Mucosa of rectum (tissue), 2 donors: ENCODE measurements at regions not wholly inside any gene's neighbourhood (a gene's known extent, or its start where the extent isn't known, plus 50 kb on each side); places are given as distances from the start of the nearest gene placed in this dataset.

Experiments used
- H3K27ac ChIP-seq, 2 donors: one replicate each; pipeline ENCODE4 v1.7.0; 2013; ENCODE audit warnings: inconsistent platforms in 2 of 2, low read depth in 2 of 2, low read length in 2 of 2
- H3K27me3 ChIP-seq, 2 donors: one replicate each; pipeline ENCODE4 v1.7.0; 2013; ENCODE audit warnings: low read length in 2 of 2; ENCODE audit not compliant: control insufficient read depth in 2 of 2, insufficient read depth in 2 of 2
- H3K36me3 ChIP-seq, 2 donors: one replicate each; pipeline ENCODE4 v1.7.0; 2013; ENCODE audit warnings: low read length in 2 of 2; ENCODE audit not compliant: control insufficient read depth in 2 of 2, insufficient read depth in 2 of 2
- H3K4me1 ChIP-seq, 2 donors: one replicate each; pipeline ENCODE4 v1.7.0; 2013; ENCODE audit warnings: low read length in 2 of 2, mild to moderate bottlenecking in 1 of 2; ENCODE audit not compliant: control insufficient read depth in 2 of 2, insufficient read depth in 2 of 2
- H3K4me3 ChIP-seq, 2 donors: one replicate each; pipeline ENCODE4 v1.7.0; 2013; ENCODE audit warnings: low read length in 2 of 2
- H3K9ac ChIP-seq, 2 donors: one replicate each; pipeline ENCODE4 v1.7.0; 2013; ENCODE audit warnings: low read length in 2 of 2, low read depth in 1 of 2, mild to moderate bottlenecking in 1 of 2
- H3K9me3 ChIP-seq, 2 donors: one replicate each; pipeline ENCODE4 v1.7.0; 2013; ENCODE audit warnings: low read length in 2 of 2; ENCODE audit not compliant: control insufficient read depth in 2 of 2
- donor health status: healthy.
- donor health status: Normal muscosa, but diverticular disease.

DNA sequence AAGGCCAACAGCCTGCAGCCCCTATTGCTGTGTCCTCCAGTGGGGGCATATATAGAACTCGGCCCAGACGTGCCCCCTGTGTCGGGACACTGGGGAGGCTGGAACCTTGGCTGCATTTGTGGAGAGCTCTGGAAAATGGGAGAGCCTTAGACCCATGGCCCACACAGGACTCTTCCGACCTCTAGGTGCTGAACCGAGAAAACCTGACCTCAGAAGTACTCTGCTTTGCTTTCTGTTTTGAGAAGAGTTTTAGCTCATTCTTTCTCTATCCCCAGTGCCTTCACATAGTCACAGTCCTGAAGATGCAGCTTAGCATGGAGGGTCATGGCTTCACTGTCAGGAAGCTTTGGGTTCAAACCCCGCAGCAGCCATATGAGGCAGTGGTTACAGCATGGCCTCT, 271.8 kb upstream of the B3GAT1 start:
- no peaks in the 10 kb centered on the region for H3K9me3 ChIP-seq
- no peak overlapping the region for H3K27ac ChIP-seq
- H3K4me1 ChIP-seq = no peaks in the 10 kb centered on the region
- H3K27me3 ChIP-seq = no peaks in the 10 kb centered on the region
- no peak overlapping the region for H3K4me3 ChIP-seq
- H3K36me3 ChIP-seq = no peaks in the 10 kb centered on the region
- H3K9ac ChIP-seq = no peak overlapping the region

DNA sequence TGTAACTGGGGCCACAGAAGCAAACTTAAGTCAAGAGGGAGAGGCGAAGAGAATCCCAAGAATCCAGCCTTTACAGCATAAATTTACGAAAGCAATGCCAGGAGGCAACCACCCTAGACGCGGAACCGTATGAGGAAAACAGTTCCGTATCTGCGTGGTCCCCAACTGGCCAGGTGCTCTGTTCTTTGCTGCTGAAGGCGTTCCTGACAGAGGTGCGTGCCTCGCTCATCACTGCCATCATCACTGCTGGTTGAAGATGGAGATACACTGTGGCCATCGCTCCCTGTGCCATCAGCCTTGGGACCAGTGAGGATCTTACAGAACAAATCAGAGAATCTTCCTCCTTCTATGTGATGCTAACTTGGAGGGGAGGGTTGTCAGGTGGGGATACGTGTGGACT, 270.5 kb upstream of the B3GAT1 start:
- Histone ChIP-seq H3K27ac (no peak overlapping the region), H3K27me3 (no peaks in the 10 kb centered on the region), H3K4me3 (no peak overlapping the region), H3K36me3 (no peaks in the 10 kb centered on the region), H3K9me3 (no peaks in the 10 kb centered on the region), H3K9ac (no peak overlapping the region), H3K4me1 (no peaks in the 10 kb centered on the region)

DNA sequence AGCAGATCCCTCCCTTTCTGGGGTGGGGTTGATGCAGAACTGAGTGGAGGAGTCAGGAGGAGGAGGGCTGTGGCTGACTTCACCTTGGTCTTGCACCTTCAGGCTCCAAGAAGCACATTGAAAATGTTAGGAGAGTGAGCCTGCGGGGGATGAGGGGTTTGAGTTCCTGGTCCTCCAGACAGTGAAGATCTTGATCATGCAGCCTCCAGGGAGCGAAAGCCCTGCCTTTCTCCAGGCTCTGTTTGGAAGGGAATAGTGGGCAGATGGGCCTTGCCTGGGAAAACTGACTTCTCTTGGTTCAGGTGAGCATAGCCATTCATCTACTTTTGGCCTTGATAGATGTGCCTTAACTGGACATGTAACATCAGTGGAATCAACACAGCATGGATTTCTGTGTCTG, 267.6 kb upstream of the B3GAT1 start:
- Histone ChIP-seq H3K36me3 (no peaks in the 10 kb centered on the region), H3K4me3 (no peak overlapping the region), H3K27me3 (no peaks in the 10 kb centered on the region), H3K9me3 (no peaks in the 10 kb centered on the region), H3K27ac (no peak overlapping the region), H3K9ac (no peak overlapping the region), H3K4me1 (no peaks in the 10 kb centered on the region)

DNA sequence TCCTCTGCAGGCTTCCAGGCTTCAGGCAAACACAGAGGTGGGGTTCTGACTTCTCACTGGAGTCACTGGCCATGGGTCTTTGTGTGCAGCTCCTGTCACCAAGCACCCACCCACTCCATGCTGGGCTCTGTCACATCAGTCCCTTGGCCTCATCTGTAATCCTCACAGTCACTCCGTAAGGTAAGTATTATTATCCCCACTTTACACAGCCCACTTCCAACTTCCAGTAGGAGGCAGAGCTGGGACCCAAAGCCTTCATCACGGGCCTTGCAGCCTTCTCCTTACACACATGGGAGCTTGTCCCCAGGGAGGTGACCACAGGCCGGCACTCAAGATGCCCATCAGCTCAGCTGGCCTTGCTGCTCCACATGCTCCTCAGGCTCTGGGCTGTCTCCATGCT, 266.7 kb upstream of the B3GAT1 start:
- no peaks in the 10 kb centered on the region for H3K27me3 ChIP-seq
- H3K4me3 ChIP-seq = no peak overlapping the region
- no peaks in the 10 kb centered on the region for H3K4me1 ChIP-seq
- H3K9me3 ChIP-seq = no peaks in the 10 kb centered on the region
- H3K36me3 ChIP-seq = no peaks in the 10 kb centered on the region
- no peak overlapping the region for H3K9ac ChIP-seq
- no peak overlapping the region for H3K27ac ChIP-seq

DNA sequence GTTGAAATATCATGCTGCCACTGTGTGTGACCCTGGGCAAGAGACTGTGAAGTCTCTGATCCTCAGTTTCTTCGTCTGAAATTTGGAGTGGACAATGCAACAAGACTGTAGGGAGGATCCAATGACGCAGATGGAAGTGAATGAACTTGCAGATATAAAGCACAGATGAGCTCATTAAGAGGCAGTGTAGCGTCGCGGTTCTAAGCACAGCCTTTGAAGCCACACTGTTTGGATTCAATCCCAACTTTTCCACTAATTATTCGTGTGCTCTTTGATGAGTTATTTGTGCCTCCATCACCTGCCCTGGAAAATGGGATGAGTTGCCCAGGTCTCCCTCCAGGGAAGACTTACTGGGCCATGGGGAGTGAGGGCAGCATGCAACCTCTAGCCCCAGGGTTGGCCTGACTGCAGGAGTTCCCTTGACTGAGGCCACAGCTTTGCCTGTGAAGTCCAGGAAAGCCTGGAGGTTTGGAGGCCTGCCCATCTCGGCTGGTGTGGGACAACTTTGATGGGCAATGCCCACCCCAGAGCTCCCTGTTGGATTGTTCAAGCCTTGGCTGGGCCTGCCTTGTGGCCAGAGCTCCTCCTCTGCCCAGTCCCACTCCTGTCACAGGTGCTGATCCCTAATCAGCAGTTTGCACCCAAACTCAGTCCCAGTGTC, 266.0 kb upstream of the B3GAT1 start:
- no peaks in the 10 kb centered on the region for H3K4me1 ChIP-seq
- no peaks in the 10 kb centered on the region for H3K36me3 ChIP-seq
- H3K9ac ChIP-seq = no peak overlapping the region
- no peaks in the 10 kb centered on the region for H3K27me3 ChIP-seq
- H3K4me3 ChIP-seq = no peak overlapping the region
- H3K27ac ChIP-seq = no peak overlapping the region
- H3K9me3 ChIP-seq = no peaks in the 10 kb centered on the region

DNA sequence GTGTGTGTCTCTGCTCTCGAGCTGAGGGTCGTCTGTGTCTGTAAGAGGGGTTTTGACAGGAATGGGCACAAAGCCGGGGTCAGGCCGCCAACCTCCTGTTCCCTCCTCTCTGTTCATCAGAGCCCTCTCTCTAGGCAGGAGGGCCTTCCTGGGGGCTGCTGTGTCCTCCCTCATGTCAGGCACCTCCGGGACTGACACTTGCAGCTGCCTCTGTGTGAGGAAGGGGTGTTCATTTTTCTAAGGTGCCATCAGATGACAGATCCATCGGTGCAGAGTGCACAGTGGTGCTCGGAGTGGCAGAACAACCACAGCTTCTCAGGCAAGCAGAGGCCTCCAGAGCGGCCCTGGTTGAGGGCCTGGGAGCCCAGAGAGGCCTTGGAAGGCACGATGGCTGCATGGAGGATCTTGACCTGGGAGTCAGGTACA, 265.4 kb upstream of the B3GAT1 start:
- H3K4me3 ChIP-seq = no peak overlapping the region
- no peak overlapping the region for H3K9ac ChIP-seq
- H3K4me1 ChIP-seq = no peaks in the 10 kb centered on the region
- H3K36me3 ChIP-seq = no peaks in the 10 kb centered on the region
- H3K27ac ChIP-seq = no peak overlapping the region
- H3K27me3 ChIP-seq = no peaks in the 10 kb centered on the region
- no peaks in the 10 kb centered on the region for H3K9me3 ChIP-seq

DNA sequence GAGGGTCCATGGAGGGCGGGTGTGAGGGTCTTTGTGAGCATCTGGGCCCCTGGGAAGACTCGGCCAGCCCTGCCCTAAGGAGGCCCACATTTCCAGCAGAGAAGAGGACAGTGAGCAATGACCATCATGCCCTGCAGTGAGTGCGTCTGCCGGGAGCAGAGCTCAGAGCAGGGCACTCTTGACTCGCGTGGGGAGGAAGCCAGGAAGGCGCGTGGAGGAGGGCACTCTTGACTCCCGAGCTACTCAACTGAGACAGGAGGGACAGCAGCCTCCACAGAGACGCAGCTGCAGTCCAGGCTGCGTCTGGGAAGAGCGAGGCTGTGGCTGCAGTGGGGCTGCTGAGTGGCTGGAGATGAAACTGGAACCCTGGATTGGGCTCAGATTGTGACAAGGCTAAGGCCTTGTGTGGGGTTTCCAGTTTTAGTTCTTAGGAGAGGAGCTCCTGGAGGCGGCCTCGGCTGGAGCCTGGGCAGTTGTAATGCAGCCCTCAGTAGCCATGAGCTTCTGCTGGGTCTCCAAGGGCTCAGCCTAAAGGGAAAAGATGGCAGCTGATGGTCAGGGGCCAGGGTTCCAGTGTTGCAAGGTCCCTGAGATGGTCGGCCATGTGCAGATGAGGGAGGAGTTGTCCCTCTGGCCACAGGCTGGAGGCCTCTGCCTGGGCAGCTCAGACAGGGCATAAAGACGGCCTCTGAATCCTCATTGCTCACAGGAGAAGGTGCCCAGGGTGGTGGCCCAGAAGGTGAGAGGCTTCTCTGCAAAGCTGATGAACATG, 264.7 kb upstream of the B3GAT1 start:
- Histone ChIP-seq H3K9ac (no peak overlapping the region), H3K4me3 (no peak overlapping the region), H3K36me3 (no peaks in the 10 kb centered on the region), H3K27me3 (peaks cover 0 to 4% of the 10 kb centered on the region in 2 donors), H3K4me1 (no peaks in the 10 kb centered on the region), H3K9me3 (no peaks in the 10 kb centered on the region), H3K27ac (no peak overlapping the region)

DNA sequence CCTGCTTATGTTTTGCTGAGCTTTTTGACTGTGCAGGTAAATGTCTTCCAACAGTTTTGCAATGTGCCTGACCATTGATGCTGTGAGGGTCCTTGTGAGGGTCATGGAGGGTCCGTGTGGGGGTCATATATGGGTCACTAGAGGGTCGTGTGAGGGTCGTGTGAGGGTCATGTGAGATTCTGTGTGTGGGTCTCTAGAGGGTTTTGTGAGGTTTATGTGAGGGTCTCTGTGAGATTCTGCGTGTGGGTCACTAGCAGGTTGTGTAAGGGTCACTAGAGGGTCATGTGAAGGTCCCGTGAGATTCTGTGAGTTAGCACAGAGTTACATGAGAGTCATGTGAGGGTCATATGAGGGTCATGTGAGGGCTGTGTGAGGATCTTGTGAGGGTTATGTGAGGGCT, 263.9 kb upstream of the B3GAT1 start:
- Histone ChIP-seq H3K9ac (no peak overlapping the region), H3K36me3 (no peaks in the 10 kb centered on the region), H3K9me3 (no peaks in the 10 kb centered on the region), H3K4me3 (no peak overlapping the region), H3K4me1 (no peaks in the 10 kb centered on the region), H3K27ac (no peak overlapping the region), H3K27me3 (peaks cover 0 to 5% of the 10 kb centered on the region in 2 donors)

DNA sequence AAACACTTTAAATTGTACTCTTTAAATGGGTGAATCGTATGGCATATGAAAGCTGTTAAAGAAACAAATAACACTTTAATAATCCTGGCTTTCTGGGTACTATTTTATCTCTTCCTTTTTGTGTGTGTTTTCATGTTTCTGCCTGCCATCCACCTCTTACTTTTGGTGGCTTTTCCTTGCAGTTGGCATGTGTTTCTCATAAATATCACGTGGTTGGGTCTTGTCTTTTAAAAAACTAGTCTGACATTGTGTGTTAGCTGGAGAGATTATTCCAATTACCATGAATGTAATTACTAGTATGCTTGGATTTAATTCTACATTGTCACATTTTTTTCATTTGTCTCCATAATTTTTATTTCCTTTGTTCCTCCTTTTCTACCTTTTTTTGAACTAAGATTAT, 262.9 kb upstream of the B3GAT1 start:
- H3K4me1 ChIP-seq = no peaks in the 10 kb centered on the region
- peaks cover 5% of the 10 kb centered on the region in 2 donors for H3K27me3 ChIP-seq
- H3K36me3 ChIP-seq = no peaks in the 10 kb centered on the region
- H3K27ac ChIP-seq = no peak overlapping the region
- no peak overlapping the region for H3K9ac ChIP-seq
- no peaks in the 10 kb centered on the region for H3K9me3 ChIP-seq
- H3K4me3 ChIP-seq = no peak overlapping the region

DNA sequence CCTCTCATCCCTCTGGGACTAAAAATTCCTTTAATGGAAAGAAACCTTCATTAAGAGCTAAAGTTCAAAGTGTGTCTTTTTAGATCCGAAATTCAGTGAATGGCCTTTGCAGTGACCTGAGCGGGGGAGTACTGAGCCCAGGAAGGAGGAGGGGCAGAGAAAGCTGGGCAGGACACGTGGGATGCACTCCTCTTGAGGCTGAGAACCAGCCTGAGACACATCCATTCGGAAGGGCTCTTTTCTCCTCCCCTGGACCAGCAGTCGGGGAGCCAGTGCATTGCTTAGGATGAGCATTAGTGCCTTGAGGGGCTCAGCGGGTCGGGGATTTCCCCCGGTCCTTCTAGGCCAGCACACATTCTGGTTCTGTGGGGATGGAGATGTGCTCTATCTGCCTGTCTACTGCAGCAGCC, 258.9 kb upstream of the B3GAT1 start:
- Histone ChIP-seq H3K4me3 (no peak overlapping the region), H3K9me3 (no peaks in the 10 kb centered on the region), H3K4me1 (no peaks in the 10 kb centered on the region), H3K9ac (no peak overlapping the region), H3K36me3 (no peaks in the 10 kb centered on the region), H3K27ac (no peak overlapping the region), H3K27me3 (peaks cover 5 to 10% of the 10 kb centered on the region in 2 donors)
